B cell (primary cell): ENCODE measurements at regions not wholly inside any gene's neighbourhood (a gene's known extent, or its start where the extent isn't known, plus 50 kb on each side); places are given as distances from the start of the nearest gene placed in this dataset.

Experiments
- EZH2 ChIP-seq: IDR thresholded peaks from 2 replicates; pipeline ENCODE4 v1.6.1; 2012; ENCODE audit warnings: borderline replicate concordance, low read depth, mild to moderate bottlenecking, moderate library complexity, low read length; ENCODE audit not compliant: insufficient read depth, poor library complexity, severe bottlenecking
- TF ChIP-seq, protein P1 (sequence below): fragments of 200-600 bp; IDR thresholded peaks from one replicate; pipeline ENCODE4 v1.8.0; 2022; ENCODE audit warnings: antibody characterized with exemption, mild to moderate bottlenecking

DNA sequence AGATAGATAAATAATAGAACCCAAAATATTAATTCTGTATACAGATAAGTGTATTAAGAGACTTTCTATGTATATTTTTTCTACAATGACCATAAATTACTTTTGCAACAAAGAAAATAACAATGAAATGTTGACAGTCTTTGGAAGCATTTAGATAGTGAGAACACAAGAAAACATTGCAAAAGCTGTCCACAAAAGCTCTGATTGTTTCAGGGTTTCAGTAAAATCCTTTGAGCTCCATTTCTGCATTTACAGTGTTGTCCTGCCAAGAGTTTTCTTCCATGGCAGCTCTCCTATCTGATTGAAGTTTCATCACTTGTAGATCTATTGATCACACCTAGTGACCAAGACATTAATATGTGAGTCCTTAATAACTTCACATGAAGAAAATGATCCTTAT is 321.8 kb downstream of the GPR37 start:
- TF ChIP-seq, protein P1, sequence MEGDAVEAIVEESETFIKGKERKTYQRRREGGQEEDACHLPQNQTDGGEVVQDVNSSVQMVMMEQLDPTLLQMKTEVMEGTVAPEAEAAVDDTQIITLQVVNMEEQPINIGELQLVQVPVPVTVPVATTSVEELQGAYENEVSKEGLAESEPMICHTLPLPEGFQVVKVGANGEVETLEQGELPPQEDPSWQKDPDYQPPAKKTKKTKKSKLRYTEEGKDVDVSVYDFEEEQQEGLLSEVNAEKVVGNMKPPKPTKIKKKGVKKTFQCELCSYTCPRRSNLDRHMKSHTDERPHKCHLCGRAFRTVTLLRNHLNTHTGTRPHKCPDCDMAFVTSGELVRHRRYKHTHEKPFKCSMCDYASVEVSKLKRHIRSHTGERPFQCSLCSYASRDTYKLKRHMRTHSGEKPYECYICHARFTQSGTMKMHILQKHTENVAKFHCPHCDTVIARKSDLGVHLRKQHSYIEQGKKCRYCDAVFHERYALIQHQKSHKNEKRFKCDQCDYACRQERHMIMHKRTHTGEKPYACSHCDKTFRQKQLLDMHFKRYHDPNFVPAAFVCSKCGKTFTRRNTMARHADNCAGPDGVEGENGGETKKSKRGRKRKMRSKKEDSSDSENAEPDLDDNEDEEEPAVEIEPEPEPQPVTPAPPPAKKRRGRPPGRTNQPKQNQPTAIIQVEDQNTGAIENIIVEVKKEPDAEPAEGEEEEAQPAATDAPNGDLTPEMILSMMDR, result no peak
- TF ChIP-seq EZH2, result no peak
